Uterus (tissue), 2 donors: ENCODE measurements at regions not wholly inside any gene's neighbourhood (a gene's known extent, or its start where the extent isn't known, plus 50 kb on each side); places are given as distances from the start of the nearest gene placed in this dataset.

ENCODE experiments used
- POLR2A ChIP-seq, 2 donors: fragments of 450-650 bp; IDR thresholded peaks; one replicate each; pipeline ENCODE4 v1.6.1; 2016; ENCODE audit warnings: antibody characterized with exemption in 2 of 2, mild to moderate bottlenecking in 1 of 2, moderate library complexity in 1 of 2
- TF ChIP-seq, protein P1 (sequence below), 4 experiments: fragments of 200-600 bp in 2 of 4; fragments of 450-650 bp in 2 of 4; sonication (generic) in 2 of 4; IDR thresholded peaks; one replicate each; pipeline ENCODE4 v1.5.1; 2016 to 2019; ENCODE audit warnings: antibody characterized with exemption in 4 of 4, mild to moderate bottlenecking in 2 of 4, moderate library complexity in 1 of 4

DNA sequence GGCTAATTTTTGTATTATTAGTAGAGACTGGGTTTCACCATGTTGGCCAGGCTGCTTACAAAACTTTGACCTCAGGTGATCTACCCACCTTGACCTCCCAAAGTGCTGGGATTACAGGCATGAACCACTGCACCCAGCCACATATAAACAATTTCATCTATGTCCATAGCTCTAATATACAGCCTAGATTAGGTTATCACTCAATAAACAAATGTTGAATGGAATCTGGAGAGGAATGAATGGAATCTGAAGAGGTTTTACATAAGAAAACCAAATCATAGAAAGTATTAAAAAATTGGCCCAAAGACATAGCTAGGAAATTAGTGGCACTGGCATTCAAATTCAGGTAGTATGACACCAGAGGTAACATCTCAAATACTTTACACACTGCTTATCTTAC lies 1401.4 kb upstream of the TENM4 start:
- TF ChIP-seq, protein P1, sequence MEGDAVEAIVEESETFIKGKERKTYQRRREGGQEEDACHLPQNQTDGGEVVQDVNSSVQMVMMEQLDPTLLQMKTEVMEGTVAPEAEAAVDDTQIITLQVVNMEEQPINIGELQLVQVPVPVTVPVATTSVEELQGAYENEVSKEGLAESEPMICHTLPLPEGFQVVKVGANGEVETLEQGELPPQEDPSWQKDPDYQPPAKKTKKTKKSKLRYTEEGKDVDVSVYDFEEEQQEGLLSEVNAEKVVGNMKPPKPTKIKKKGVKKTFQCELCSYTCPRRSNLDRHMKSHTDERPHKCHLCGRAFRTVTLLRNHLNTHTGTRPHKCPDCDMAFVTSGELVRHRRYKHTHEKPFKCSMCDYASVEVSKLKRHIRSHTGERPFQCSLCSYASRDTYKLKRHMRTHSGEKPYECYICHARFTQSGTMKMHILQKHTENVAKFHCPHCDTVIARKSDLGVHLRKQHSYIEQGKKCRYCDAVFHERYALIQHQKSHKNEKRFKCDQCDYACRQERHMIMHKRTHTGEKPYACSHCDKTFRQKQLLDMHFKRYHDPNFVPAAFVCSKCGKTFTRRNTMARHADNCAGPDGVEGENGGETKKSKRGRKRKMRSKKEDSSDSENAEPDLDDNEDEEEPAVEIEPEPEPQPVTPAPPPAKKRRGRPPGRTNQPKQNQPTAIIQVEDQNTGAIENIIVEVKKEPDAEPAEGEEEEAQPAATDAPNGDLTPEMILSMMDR (IDR thresholded peaks at IDR 0.05) = no peak
- no peak for TF ChIP-seq POLR2A (IDR thresholded peaks at IDR 0.05)
